Lower leg skin (tissue), 4 donors: ENCODE measurements at regions not wholly inside any gene's neighbourhood (a gene's known extent, or its start where the extent isn't known, plus 50 kb on each side); places are given as distances from the start of the nearest gene placed in this dataset.
A peak's percentile ranks its signal among the peaks of the same experiment; 100 is the strongest.

ENCODE experiments used
- DNase-seq, 2 donors: peaks; one replicate each; pipeline ENCODE4 v3.0.0-alpha.2; 2019; ENCODE audit warnings: low spot score in 2 of 2
- H3K4me3 ChIP-seq: fragments of 200-600 bp; sonication (generic); 2 replicates; pipeline ENCODE4 v1.5.1; 2017; ENCODE audit warnings: mild to moderate bottlenecking, low read depth; ENCODE audit not compliant: poor library complexity, severe bottlenecking
- POLR2A ChIP-seq, 2 donors: fragments of 450-650 bp; IDR thresholded peaks; one replicate each; pipeline ENCODE4 v1.6.1; 2016 to 2017; ENCODE audit warnings: antibody characterized with exemption in 2 of 2, mild to moderate bottlenecking in 1 of 2, moderate library complexity in 1 of 2
- WGBS, 2 donors: methylation state at CpG; one replicate each; pipeline ENCODE4 v1.1.5; 2018; 5-methylcytosine and 5-hydroxymethylcytosine counted together
- intact Hi-C: fragments of 100-400 bp; cut with DNase I; formaldehyde crosslinking; loops from one replicate; pipeline ENCODE4 v1.15.0; 2023; ENCODE audit warnings: low total_unique reads
- TF ChIP-seq, protein P1 (sequence below), 3 donors: fragments of 450-650 bp; IDR thresholded peaks; one replicate each; pipeline ENCODE4 v1.5.1; 2016; ENCODE audit warnings: antibody characterized with exemption in 3 of 3, mild to moderate bottlenecking in 3 of 3, moderate library complexity in 2 of 3

GRCh38 chr4:33073811-33074210 lies 2353.6 kb downstream of the PCDH7 start:
- TF ChIP-seq, protein P1, sequence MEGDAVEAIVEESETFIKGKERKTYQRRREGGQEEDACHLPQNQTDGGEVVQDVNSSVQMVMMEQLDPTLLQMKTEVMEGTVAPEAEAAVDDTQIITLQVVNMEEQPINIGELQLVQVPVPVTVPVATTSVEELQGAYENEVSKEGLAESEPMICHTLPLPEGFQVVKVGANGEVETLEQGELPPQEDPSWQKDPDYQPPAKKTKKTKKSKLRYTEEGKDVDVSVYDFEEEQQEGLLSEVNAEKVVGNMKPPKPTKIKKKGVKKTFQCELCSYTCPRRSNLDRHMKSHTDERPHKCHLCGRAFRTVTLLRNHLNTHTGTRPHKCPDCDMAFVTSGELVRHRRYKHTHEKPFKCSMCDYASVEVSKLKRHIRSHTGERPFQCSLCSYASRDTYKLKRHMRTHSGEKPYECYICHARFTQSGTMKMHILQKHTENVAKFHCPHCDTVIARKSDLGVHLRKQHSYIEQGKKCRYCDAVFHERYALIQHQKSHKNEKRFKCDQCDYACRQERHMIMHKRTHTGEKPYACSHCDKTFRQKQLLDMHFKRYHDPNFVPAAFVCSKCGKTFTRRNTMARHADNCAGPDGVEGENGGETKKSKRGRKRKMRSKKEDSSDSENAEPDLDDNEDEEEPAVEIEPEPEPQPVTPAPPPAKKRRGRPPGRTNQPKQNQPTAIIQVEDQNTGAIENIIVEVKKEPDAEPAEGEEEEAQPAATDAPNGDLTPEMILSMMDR (IDR thresholded peaks at IDR 0.05), result no peak
- no peak for TF ChIP-seq POLR2A (IDR thresholded peaks at IDR 0.05)
- WGBS, 2 donors, result 71 to 78% methylated on average over 1 of the region's 1 CpG
- H3K4me3 ChIP-seq, result no peak overlapping the region
- intact Hi-C loops, result no loop called here
- DNase-seq, result no peak

DNA sequence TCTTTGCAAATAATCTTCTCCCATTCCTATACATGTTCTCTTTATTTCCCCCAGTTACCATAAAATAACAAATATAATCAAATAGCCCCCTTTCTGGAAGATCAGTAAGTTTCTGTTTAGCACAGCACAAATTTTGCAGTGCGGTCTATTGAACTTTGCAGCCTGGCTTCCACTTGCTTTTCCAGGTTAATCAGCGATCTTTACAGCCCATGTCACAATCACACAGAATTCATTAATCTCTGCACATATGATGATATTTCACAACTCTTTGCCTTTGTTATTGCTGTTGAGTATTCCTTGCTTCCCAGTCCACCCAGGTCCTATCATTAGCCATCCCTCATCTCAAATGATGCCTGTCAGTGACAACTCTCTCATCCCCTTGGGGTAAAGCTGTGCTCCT lies 2358.0 kb downstream of the PCDH7 start:
- TF ChIP-seq, protein P1 (IDR thresholded peaks at IDR 0.05), result no peak
- no peak for TF ChIP-seq POLR2A (IDR thresholded peaks at IDR 0.05)
- no peak for DNase-seq
- WGBS, 2 donors, result 93 to 96% methylated on average over 2 of the region's 2 CpGs
- no peak overlapping the region for H3K4me3 ChIP-seq
- intact Hi-C loops, result no loop called here

DNA sequence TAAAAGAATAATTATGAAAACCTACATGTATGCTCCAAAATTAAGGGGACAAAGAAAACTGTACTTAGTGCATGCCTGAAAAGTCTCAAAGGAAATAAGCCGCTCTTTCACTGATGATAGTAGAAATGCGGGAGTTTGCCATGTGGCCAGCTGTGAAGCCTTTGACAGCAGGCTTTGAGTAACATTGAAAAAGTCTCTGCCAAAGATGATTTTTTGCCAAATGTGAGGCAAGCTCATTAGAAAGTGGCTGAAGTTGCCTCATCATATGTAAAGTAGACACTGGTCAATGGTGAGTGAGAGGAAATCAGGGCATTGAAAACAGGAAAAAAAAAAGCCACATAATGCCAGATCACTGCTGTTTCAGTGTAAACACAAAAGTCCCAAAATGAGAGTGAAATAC lies 2360.1 kb downstream of the PCDH7 start:
- DNase-seq, result peak in 1 of 2 donors; percentile 68
- intact Hi-C loops, result no loop called here
- no peak overlapping the region for H3K4me3 ChIP-seq
- TF ChIP-seq, protein P1 (IDR thresholded peaks at IDR 0.05), result no peak
- TF ChIP-seq POLR2A (IDR thresholded peaks at IDR 0.05), result no peak
- 64 to 65% methylated on average over 2 of the region's 2 CpGs for WGBS, 2 donors

DNA sequence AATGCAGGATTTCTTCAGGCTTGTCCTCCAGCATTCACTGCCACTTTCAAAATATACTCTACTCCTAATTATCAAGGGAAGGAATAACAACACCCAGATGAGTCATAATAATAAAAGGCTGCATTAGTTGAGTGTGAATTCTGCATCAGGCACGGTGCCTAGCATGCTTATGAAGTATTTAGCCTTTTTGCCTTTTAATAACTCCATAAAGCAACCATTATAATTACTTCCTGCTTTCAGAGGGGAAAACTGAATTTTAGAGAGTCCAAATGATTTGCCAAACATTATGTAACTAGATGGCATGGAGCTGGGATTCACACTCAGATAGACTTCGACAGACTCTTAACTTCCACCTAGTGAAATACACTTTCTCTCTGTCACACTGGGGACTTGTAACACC lies 2365.5 kb downstream of the PCDH7 start:
- 20 to 28% methylated on average over 2 of the region's 2 CpGs for WGBS, 2 donors
- no peak for DNase-seq
- TF ChIP-seq POLR2A (IDR thresholded peaks at IDR 0.05), result no peak
- TF ChIP-seq, protein P1 (IDR thresholded peaks at IDR 0.05), result no peak

DNA sequence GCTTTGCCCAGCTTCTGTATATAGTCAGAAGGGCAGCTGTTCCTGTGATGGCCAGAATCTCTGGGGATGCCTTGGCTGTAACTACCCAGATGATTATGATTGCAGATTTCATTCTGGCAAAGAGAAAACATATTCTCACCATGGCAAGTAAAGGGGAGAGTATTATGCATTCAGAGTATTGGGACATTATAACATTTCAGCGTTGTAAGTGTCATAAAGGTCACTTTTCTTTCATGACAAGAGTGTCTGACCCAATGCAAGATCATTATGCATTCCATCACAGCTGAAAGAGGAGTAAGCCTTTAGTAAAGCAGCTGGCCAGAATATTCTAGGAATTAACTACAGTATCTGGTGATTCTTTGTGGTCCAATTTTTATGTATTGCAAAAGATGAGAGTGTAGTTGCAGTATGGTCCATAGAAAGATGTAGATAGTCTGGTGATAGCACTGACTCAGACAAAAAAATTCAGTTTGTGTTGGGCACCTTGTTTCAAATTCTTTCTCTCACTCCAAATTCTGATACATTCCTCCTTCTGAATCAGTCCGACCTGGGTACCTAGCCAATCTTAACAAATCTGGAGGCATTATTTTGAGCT lies 2366.3 kb downstream of the PCDH7 start:
- no peak for TF ChIP-seq POLR2A (IDR thresholded peaks at IDR 0.05)
- TF ChIP-seq, protein P1 (IDR thresholded peaks at IDR 0.05), result no peak
- DNase-seq, result no peak
- H3K4me3 ChIP-seq, result no peak overlapping the region
- WGBS, 2 donors, result 57 to 66% methylated on average over 2 of the region's 2 CpGs
- intact Hi-C loops, result no loop called here

More for the DNA sequence above, 2365.5 kb downstream of the PCDH7 start:
- intact Hi-C loops, result no loop called here
- no peak overlapping the region for H3K4me3 ChIP-seq

DNA sequence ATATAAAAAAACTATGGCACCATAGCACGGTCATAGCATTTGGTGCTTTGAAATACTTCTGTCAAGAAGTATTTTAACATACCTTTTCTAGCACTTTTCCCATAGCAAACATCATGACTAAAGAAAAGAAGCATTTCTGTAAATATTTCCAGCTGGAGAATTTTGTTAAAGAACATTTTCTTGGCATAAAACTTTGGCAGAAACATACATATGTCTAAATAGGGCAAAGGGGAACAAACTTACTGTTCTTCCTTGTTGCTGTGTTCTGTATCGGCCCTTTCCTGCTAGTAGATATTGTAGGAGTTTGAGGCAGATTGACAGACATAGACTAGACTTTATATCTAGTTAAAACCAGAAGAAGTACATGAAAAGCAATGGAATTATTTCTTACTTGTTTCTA lies 2368.5 kb downstream of the PCDH7 start:
- TF ChIP-seq, protein P1 (IDR thresholded peaks at IDR 0.05), result no peak
- TF ChIP-seq POLR2A (IDR thresholded peaks at IDR 0.05), result no peak
- no peak for DNase-seq
- intact Hi-C loops, result no loop called here
- WGBS, 2 donors, result 42 to 45% methylated on average over 2 of the region's 2 CpGs
- no peak overlapping the region for H3K4me3 ChIP-seq
